ENCODE measurements at regions not wholly inside any gene's neighbourhood (a gene's known extent, or its start where the extent isn't known, plus 50 kb on each side); places are given as distances from the start of the nearest gene placed in this dataset.
A peak's percentile ranks its signal among the peaks of the same experiment; 100 is the strongest.
"Not testable (repeated sequence)": the region's sequence is repeated elsewhere in the genome, so short reads cannot be mapped to it uniquely, and the experiment has no call there.

DNA sequence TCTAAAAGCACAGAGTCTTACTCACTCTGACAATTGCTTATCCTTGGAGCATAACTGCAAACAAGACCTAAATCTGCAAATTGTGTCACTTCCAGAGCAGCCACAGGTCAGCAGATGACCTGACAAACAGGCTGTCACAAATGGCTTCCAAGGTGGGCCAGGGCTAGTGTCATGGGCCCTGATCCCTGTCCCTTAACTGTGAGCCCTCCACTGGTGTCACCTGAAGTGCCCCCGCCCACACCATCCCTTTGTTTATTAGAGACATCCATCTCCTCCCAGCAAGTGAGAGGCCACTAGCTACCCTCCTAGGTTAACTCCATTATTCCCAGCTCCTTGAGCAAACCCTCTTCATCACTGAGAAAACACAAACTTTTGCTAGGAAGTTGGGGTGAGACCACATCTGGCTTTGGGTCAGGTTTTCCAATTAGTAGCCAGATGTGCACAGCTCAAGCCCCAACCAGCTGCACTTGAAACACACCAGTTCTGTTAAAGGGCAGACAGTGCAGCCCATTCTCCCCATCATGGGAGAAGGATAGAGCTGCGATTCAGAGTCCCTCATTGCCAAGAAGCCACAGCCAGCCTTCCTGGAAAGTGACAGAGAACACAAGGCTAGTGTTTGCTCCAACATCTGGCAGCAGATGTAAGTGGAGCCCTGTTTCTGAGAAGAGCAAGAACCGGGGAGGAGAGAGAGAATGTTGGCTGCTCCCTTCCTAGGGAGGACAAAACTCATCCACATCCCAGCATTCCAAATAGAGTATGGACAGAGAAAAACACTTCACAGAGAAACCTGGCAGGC is 75.7 kb upstream of the NANOS1 start:
- DNase-seq: no peak

DNA sequence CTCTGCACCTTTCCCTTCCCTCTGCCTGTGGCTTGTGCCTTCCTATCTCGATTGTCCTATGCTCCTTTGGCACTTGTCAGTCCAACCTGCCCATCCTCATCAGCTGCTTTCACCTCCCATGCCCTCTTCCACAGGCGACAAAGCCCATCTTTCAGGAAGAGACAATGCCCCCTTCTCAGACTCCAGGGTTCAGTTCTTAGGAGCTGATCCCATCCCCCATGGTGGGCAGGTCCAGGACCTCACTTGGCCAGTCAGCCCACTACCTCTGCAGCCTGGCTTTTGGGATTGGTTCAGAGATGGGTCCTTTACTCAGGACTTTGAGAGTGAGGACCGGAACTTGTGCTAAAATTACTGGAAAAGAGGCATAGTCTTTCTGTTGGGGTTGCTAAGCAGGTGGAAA is 74.0 kb upstream of the NANOS1 start:
- DNase-seq: no peak

DNA sequence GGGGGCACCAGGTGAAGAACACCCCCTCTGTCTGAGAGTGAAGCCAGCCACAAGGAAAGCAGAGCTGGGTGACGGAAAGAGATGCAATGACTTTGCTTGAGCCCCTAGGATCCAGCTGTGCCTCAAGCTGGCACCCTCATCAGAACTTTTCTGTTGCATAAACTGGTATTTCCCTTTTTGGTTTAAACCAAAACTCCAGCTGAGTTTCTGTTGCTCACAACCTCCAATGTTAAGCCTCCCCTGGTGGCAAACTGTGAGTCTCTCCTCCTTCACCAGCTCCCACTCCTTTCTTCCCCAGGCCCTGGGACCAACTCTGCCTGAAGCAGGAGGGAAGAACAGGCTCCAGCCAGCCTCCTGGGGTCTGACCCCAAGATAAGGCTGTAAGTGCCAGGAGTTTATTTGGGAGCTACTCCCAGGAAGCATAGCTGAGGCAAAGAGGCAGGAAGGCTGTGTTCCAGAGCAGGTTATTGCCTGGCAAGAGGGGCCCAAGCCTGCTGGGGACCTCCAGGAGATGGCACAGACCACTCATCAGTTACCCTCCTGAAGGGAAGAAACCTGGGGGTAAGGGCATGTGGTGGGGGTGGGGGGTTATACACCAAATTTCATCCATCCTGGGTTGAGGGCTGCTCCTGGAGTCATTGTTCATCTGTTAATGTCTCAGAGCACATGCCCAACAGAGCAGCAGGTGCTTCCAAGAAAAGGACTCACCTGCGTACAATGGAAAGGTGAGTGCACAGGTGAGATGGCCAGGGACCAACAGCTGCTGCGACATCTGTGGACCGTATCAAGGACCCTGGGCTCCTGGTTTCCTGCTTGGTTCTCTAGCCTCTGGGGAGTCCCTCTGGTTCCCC is 73.3 kb upstream of the NANOS1 start:
- DNase-seq: no peak

DNA sequence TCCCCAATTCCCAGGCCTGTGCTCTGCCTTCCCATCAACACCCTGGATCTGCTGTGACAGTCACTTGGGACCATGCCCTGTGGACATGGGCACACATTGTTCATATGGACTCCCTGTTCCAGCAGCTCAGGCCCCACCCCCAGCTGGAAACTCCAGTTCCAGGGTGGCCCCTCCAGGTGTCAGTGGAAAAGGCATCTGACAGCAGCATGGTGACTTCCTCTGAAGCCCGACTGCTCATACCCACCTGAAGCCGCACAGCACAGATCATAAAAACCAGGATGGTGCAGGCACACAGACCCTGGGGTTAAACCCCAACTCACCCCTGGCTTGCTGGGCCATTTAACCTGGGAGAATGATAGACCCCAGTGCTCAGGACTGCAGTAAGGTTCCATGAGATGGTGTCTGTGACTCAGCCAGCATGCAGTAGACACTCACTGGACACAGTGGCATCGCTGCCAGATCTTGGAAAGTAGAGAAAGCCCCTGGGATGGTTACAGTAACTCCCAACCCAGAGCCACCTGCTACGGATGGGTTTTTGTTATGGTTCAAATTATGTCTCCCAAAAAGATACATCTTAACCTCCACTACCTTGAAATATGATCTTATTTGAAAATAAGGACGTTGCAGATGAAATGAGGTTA is 72.6 kb upstream of the NANOS1 start:
- peak in 1 of 2 experiments; percentile 3 for DNase-seq

DNA sequence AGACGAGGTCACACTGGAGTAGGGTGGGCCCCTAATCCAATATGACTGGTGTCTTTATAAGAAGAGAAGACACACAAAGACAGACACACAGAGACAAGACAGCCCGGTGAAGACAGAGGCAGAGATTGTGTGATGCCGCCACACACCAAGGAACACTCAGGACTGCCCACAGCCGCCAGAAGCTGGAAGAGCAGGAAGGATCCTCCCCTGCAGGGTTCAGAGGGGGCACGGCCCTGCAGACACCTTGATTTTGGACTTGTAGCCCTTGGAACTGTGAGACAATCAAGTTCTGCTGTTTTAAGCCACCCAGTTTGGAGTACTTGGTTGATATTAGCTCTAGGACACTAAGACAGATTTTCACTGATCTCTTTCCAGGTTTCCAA is 72.1 kb upstream of the NANOS1 start:
- peak in 1 of 2 experiments; percentile 1 for DNase-seq

DNA sequence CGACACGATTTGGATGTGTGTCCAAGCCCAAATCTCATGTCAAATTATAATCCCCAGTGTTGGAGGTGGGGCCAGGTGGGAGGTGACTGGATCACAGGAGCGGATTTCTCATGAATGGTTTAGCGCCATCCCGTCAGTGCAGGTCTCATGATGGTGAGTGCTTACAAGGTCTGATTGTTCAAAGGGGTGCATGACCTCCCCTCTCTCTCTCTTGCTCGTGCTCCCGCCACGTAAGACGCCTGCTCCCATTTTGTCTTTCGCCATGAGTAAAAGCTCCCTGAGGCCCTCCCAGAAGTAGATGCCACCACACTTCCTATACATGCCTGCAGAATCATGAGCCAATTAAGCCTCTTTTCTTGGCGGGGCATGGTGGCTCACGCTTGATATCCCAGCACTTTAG is 71.5 kb upstream of the NANOS1 start:
- peak in 1 of 2 experiments; percentile 4 for DNase-seq

DNA sequence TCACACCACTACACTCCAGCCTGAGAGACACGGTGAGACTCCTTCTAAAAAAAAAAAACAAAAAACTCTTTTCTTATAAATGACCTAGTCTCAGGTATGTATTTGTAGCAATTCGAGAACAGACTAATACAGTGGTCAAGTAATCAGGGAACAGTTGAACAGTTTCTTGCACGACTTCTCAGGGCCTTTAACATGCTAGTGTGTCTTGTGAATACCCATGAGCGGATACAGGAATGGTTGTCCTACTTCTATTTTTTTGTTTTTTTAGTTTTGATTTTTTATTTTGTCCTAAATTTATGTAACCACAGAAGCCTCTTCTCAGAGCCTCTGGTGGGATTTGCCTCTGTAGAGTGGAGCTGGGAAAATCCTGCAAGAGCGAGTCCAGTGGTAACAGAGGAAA is 71.0 kb upstream of the NANOS1 start:
- DNase-seq: no peak

DNA sequence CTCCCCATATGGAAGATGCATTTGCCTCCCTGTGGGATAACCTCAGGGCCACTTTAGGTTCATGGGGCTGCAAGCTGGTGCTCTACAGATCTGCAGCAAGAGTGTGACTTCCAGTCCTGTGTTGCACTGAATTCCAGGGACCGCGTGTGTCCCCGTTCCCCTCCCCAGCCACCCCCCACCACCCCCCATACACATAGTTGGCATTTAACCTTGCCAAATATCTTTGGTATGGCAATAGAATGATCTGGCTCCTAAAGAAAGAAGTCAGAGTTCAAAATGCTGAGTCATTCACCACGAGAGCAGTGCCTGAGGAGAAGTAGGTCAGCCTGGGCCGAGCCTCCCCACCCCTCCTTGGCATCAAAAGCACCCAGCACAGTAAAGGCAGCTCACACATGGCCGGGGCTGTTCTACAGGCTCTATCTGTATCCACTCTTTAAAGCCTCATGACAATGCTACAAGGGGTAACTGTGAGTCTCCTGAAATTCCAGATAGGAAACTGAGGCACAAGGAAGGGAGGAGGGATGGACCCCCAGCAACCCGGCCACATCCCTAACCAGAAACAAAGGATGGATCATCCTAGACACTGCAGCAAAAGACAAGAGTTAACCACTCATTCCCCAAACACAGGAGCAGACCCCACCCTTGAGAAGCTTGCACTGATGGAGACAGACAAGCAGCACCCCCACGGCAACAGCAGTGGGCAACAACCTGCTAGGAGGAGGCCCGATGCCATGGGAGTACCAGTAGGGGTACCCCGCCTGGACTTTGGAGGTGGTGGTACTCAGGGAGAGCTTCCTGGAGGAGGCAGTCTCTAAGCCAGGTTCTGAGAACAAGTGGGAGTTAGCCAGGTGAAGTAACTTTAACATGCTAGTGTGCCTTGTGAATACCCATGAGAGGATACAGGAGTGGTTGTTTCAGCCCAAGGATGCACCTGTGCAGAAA is 70.3 kb upstream of the NANOS1 start:
- peak in 1 of 2 experiments; percentile 4 for DNase-seq

DNA sequence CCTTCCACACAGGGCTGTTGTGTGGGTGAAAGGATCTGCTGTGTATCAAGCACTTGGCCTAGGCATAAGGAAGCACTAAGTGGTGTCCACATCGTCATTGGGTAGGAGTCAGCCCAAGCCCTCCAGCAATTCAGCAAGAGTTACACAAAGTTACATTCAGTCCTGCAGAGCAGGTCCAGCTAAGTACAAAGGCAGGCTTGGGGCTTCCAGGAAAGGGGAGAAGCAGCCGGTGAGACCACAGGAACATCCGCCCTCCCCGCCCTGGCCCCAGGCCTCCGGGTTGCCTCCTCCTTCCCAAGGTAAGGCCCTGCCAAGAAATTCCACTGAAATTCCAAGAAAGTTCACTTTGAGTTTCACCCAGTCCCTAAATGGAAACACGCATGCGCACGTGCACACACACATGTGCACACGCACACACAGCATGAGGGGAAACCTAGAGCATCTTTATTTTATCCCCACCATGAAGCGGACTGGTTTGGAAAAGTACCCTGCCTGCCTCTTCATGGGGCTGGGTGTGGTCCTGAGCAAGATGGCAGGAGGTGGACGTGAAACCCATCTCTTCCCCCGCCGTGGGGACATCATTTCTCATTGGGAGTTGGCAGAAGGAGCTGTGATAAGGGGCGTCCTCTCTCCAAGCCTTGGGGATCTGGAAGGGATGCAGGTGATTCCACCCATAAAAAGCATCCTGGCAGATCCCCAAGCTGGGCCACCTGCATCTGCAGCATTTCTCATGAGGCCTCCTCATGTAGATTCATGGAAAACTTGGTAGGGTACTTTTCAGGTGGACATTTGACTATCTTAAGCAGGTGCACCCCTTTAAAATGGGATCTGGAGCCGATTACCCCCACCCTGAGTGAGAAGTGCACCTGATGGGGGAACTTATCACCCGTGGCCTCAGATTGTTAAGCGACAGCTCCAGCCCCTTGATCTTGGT is 69.1 kb upstream of the NANOS1 start:
- DNase-seq: no peak

DNA sequence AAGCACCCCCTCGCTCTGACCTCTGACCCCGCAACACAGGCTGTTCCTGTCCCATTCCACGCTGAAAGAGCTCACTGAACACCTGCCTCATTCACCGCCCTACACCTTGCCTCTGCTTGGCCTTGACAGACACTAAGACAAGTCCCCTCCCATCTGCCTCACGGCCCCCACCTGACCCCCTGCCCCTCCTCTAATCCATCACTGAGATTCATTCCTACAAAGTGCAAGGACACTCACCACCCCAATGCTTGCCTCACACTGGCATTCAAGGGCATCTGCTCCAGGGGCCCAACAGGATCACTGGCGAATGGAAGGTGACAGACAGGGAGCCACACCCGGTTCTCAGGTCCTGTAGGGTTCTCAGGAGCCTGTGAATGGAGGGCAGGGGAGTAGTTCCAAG is 68.1 kb upstream of the NANOS1 start:
- no peak for DNase-seq

DNA sequence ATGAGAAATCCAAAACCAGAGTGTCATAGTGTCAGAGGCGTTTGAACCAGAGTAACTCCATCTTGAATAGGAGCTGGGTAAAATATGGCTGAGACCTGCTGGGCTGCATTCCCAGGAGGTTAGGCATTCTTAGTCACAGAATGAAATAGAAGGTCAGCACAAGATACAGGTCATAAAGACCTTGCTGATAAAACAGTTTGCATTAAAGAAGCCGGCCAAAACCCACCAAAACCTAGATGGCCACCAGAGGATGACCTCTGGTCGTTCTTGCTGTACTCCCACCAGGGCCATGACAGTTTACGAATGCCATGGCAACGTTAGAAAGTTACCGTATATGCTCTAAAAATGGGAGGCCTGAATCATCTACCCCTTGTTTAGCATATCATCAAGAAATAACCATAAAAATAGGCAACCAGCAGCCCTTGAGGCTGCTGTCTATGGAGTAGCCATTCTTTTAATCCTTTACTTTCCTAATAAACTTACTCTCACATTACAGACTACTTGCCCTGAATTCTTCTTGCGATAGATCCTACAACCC is 67.1 kb upstream of the NANOS1 start:
- DNase-seq: not testable (repeated sequence)

DNA sequence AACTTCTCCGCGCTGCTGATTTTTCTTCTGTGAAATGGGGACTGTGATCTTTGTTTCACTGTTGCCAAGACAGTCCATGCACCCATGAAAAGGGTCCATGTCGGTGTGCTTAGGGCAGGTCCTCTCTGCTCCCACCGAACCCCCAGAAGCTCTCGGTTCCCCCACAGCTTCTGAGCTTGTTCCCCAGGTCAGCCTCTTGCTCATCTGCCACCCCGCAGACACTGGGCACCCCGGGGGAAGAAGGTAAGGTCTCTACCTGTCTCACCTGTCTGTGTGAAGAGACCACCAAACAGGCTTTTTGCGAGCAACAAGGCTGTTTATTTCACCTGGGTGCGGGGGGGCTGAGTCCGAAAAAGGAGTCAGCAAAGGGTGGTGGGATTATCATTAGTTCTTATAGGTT is 66.2 kb upstream of the NANOS1 start:
- DNase-seq: no peak

DNA sequence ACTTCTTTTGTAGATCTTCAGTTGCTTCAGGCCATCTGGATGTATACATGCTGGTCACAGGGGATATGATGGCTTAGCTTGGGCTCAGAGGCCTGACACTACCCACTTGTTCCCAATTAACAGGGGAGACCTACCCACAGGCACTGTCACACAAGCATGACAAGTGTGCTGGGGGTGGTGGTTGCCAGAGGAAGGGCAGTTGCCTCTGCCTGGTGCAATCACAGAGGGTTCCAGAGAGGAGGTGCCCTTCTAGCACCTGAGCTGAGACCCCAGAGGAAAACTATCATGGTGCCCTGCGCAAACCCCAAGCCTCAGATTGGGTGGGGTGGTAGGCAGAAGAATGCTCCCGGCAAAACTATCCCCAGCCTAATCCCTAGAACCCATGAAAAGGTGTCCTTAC is 65.6 kb upstream of the NANOS1 start:
- DNase-seq: no peak

DNA sequence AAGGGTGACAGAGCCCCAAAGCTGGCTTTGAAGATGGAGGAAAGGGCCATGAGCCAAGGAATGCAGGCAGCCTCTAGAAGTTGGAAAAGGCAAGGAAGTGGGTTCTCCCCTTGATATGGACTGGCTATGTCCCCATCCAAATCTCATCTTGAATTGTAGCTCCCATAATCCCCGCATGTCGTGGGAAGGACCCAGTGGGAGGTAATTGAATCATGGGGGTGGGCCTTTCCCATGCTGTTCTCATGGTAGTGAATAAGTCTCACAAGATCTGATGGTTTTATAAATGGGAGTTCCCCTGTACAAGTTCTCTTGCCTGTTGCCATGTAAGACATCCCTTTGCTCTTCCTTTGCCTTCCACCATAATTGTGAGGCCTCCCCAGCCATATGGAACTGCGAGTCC is 65.0 kb upstream of the NANOS1 start:
- not testable (repeated sequence) for DNase-seq

DNA sequence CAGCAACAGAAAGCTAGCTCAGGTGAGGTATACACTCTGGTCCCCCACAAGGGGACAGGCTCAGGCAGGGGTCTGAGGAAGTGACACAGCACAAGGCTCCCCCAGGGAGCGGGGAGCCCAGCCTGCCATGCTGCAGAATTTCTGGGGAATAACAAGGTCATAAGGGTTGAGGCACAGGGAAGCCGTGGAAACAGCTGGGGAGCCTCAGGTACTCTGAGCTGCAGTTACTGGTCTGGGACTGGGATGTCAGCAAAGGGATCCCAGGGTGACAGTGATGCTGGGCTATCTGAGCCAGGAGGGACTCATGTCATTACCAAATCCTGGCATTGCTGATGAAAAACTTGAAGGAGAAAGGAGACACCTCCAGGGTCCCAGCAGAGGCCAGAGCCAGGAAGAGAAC is 64.4 kb upstream of the NANOS1 start:
- DNase-seq: no peak

DNA sequence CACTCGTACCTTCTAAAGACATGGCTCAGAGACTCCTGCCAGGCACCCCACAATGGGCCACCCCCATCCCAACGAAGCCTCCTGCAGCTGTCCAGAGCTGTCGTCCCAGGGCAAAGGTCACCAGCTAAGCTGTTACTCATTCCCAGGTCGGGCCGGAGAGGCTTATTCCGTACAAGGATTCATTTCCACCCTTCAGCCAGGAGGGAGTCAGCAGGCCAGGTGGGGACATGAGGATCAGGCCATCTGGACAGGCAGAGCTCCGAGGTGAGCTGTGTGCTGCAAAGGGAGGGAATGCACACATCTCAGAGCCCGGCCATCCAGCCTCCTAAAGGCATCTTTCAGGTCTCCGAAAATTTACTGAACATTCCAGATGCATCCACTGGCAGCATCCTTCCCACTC is 63.9 kb upstream of the NANOS1 start:
- DNase-seq: no peak

DNA sequence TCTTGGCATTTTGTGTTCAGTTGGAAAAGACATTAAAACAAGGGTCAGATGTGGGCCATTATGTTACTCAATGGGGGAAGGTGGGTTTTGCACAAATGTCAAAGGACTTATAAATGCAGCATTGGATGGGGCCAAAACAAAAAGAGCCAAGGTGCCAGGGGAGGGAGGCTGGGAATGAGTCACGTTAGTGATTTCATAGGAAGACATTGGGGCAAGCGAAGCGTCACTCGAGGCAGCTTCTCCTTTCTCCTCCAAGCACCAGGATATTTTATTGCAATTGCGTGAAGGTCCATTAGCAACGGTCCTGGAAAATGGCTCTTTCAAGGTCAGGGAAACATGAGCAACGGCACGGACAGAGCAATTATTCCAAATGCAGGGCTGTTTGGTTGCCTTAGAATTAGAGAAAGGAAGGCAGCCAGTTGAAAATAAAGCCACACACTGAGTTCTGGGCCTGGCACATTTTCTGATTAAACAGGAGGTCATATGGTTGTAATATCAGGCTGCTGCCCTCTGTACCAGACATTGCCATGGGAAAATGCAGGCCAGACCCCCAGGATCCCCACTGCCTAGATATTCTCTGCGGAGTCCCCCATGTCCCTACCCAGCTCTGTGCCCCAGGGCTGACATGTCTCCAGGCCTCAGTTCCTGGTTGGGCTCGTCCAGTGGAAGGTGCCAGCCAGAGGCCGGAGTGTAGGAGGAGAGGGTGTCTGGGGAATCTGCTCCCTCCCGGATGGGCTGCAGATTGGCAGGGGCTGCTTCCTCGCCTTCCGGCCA is 63.3 kb upstream of the NANOS1 start:
- DNase-seq: no peak

DNA sequence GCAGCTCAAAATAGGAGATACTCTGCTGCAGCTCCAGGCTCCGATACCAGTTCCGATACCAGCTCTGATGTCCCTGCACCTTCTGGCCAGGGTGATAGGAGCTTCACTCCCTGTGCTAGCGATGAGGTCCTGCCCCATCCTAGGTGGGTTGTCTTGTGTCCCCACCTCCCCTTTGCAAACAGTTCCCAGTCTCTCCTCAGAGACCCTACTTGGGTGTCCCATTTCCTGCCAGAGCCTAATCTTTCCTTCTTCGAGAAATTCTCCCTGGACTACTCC is 62.7 kb upstream of the NANOS1 start:
- DNase-seq: no peak

DNA sequence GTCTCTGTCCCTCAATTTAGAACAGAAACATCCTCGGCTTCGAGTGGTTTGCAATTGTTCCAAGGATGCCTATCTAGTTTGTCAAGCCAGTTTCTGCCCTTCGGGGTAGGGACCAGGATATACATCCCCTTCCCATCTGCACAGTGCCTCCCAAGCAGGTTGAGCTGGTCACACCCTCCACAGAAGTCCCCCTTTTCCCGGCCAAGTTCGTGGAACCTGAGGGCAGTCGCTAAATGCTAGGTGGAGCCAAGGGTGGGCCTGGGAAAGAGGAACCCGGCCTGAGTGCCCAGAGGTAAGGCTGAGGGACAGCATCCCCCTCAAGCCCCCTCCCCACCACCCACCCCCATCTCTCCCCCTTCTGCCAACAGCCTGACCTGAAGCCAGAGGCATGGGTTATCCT is 62.4 kb upstream of the NANOS1 start:
- DNase-seq: no peak

DNA sequence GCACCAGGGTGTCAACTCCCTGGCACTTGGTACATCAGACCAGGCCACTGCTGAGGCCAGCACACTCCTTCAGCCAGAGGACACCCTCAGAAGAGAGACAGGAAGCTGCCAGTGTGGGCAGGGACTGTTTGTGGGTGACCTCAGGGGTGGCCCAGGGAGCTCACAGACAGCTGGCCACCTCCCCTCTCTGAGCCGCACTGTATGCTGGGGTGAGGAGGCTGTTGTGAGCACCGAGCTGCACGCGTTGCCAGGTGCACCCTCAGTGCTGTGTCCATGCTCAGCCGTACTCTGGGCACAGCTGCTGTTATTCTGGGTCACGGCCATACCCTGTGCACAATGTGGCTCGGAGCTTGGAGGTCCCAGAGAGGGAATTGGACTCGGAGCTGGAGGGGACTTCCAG is 61.5 kb upstream of the NANOS1 start:
- DNase-seq: no peak

DNA sequence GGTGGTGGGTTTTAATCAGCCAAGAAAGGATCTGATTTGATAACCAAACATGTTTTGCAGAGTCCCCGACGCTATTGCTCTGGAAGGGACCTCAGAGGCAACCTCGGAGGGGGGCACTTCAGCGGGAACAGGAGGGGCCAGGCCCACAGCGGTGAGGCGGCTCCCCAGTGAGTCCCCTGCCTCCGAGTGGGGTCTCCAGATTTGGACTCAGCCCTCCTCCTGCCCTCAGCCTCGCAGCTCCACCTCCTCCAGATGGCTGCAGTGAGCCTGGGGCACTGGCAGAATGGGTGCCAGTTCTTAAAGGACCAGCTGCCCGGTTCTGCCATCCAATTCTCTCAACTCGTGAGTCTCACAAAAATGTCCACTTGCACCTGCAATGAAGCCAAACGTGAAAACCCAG is 61.0 kb upstream of the NANOS1 start:
- DNase-seq: no peak

Measured in activated T-cell treated with anti-CD3 and anti-CD28 coated beads, Interleukin-2, amount 50 U/mL, for 48 hours (primary cell).